DMS 273 treated with DMSO at 0.1 percent for 48 hours (cell line): ENCODE measurements at regions not wholly inside any gene's neighbourhood (a gene's known extent, or its start where the extent isn't known, plus 50 kb on each side); places are given as distances from the start of the nearest gene placed in this dataset.
"Not testable (repeated sequence)": the region's sequence is repeated elsewhere in the genome, so short reads cannot be mapped to it uniquely, and the experiment has no call there.

Experiments used
- DNase-seq: peaks from one replicate; lab custom pipeline; 2025; lab: John Stamatoyannopoulos, UW

DNA sequence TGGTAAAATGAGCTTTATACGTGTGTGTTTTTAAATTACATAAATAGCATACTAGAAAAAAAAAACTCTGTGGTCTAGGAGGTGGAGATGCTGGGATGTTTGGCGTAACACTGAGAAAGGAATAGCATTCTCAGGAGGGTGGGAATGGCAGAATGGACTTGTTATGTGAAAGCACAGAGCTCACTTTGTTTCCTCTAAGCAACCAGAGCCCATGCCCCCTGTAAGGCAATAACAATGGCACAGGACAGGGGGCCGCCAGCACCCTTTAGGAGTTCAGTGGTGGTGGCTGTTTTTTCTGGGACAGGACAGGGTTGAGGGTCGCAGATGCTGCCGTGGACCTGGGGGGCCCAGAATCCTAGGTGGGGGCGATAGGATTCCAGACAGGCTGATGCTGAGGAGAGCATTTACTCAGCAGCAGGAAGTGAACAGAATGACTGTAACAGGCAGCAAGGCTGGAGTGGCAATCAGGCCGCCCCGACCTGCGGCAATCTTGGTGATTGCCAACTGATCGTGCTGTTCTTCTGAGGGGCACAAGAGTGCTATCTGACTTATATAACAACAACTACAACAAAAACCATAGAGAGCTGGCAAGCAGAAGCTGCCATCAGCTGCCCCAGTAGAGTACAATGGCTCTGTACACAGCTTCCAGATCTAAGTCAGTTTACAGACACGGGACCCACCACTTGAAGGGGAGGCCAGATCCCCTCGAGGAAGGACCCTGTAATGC lies 160.4 kb downstream of the UACA start:
- no peak for DNase-seq

DNA sequence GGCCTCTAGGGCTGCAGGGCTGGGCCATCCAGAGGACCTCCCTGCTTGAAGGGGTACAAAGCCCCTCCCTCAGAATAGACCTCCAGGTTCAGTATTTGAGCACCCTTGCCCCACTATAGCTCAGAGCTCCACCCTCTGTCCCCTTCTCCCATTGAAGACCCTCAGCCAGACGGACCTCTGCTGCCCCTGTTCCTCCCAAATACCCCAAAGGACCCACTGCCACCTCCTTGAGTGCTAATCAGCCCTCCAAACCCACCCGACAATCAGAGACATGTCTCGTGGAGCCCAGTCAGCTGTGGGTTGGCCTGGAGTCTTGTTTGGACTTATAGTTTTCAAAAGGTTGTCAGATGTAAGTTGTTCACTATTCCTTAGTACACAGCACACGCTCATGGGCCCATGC lies 161.1 kb downstream of the UACA start:
- no peak for DNase-seq

- DNase-seq: no peak
Observed at GRCh38 chr15:70597945-70598344, 165.4 kb downstream of the UACA start.

- no peak for DNase-seq
Observed at GRCh38 chr15:70597056-70597603, 166.2 kb downstream of the UACA start.

DNA sequence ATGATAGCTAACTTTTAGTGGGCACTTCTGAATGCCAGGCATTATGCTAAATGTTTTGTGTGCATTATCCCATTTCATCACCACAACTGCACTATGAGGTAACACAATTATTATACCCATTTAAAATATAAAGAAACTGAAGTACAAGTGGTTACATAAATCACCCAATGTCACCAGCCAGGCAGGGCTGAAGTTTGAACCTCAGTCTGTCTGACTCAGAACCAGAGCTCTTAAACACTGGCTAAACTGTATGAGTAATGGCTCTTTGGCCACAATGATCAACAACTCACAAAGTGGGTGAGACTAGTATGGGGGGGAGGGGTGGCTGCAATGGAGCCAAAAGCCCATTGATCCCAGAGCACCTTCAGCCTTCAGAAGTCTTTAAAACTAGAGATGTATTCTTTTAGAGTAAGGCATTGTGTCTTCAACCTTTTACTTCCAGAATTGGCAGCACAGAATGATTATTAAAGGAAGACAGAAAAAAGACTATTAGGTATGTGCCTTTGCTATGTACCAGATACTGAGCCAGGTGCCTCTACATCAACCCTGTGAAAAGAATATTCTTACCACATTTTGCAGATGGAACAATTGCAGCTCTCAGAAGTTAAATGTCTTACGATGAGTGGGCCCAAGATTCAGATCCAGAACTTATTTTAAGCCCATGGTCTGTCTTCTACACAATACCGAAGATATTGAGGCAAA lies 166.9 kb downstream of the UACA start:
- no peak for DNase-seq

DNA sequence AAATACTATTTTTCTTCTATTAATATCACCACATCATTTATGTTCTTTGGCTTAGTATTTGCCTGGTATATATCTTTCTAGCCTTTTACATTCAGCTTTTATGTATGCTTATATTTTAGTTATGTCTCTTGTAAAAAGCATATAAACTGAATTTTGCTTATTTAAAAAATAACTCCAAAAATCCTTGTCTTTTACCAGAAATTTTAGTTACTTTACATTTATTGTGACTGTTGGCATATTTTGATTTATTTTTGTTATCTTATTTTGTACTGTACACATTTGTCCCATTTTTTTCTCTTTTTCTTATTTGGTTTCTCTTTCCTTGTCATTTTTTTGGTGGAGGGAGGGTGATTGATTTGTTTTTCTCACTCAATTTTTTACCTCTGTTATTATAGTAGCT lies 169.6 kb downstream of the UACA start:
- no peak for DNase-seq

- DNase-seq: no peak
Observed at GRCh38 chr15:70589728-70590127, 173.6 kb downstream of the UACA start.

DNA sequence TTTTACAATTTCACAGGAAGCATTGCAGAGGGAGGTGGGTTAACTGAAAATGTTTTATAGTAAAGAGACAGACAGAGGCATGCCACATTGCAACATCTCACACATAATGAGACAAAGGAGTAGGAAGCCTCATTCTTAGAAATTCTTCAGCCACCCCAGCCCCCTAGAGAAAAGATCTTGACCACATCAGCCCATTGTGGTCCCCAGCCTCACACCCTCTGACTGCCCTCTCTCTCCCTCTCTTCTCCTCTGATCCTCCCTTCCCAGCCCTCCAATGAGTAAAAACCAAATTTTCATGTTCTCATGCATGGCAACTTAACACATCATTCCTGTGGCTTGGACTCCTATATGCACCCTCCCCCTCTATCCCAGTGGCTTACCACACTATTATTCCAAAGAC lies 174.1 kb downstream of the UACA start:
- DNase-seq: no peak

- DNase-seq: no peak
Observed at GRCh38 chr15:70588613-70589012, 174.7 kb downstream of the UACA start.

- no peak for DNase-seq
Observed at GRCh38 chr15:70587896-70588567, 175.3 kb downstream of the UACA start.

DNA sequence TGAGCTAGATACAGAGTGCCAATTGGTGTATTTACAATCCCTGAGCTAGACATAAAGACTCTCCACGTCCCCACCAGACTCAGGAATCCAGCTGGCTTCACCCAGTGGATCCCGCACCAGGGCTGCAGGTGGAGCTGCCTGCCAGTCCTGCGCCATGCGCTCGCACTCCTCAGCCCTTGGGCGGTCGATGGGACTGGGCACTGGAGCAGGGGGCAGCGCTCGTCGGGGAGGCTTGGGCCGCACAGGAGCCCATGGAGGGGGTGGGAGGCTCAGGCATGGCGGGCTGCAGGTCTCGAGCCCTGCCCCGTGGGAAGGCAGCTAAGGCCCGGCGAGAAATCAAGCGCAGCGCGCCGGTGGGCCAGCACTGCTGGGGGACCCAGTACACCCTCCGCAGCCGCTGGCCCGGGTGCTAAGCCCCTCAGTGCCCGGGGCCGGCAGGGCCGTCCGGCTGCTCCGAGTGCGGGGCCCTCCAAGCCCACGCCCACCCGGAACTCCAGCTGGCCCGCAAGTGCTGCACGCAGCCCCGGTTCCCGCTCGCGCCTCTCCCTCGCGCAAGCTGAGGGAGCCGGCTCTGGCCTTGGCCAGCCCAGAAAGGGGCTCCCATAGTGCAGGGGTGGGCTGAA lies 176.2 kb downstream of the UACA start:
- not testable (repeated sequence) for DNase-seq

- DNase-seq: no peak
Observed at GRCh38 chr15:70586241-70586640, 177.1 kb downstream of the UACA start.

DNA sequence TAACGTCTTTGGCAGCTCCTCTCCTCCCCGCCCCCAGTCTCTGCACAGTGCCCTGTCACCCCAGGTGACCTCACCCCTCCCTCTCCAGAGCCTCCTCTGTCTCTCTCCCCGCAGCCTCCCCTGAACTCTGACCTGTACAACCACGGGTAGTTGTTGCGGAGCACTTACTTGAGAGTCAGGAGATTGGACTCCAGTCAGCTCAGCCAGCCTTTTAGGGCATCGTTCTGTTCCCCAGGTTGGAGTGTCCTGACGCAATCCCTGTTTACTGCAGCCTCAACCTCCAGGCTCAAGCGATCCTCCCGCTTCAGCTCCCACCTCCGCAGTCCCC lies 177.7 kb downstream of the UACA start:
- no peak for DNase-seq

- DNase-seq: no peak
Observed at GRCh38 chr15:70584838-70585706, 178.3 kb downstream of the UACA start.

DNA sequence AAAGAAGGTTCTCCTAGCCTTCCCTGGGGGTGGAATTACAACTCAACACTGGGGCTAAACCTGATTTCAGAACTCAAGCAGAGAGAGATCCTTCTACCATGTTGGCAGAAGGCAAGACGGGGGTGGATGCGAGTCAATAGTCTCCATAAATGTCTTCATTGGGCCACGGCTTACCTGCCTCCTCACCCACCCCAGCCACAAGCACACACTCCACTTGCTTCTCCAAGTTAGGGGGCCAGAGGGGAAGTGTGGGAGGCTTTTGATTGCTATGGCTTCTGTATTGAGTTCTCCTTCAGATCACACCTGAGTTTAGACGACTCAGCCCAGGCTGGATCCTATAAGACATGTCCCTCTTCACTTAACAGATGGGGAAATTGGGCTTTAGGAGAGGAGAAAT lies 178.9 kb downstream of the UACA start:
- DNase-seq: no peak

DNA sequence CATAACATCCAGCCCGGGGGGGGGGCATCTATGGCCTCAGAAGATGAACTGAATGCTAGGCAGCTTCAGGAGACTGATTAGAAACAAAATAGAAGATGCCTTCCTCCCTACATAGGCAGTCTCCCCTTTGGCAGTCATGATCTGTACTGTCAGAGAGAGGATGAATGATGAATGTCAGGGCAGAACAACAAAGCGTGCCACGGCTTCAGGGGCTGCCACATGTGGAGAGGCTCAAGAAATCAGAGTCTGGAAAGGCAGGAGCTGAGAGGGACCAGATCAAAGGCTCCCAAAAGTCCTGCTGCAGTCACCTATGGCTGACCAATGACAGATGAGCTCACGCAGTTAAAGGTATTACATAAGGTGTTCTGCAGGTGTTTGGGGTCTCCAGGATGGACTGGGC lies 180.4 kb downstream of the UACA start:
- DNase-seq: no peak

DNA sequence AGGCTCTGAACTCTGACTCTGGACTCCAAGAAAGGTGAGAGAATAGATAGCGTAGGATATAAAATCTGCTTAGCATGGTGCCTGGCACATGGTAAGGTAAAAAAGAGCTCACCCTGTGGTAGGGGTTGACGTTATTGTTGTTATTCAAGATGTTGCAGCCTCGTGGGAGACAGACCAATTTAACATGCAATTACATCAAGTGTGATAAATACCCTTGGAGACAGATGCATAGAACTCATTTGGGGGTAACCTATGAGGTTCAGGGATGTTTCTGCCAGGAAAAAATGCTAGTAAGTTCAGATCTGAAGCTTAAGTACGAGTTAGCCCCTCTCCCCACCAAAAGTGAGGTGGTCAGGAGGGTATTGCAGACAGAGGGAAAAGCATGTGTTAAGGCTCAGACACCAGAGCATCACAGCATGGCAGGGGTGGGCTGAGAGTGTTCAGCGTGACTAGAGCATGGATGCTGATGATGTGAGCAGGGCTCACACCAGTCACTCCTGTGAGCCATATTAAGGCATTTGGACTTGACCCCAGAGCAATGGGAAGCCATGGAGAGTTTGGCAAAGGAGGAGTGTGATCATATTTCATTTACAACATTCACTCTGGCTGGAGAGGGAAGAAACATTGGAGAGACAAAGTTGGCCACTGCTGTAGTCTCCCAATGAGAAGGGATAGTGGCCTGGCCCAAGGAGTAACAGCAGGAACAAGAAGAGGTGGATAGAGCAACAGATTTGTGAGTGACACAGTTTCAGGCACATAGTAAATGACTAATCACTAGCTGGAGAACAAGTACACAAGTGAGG lies 181.0 kb downstream of the UACA start:
- DNase-seq: no peak

- no peak for DNase-seq
Observed at GRCh38 chr15:70580958-70581357, 182.4 kb downstream of the UACA start.

DNA sequence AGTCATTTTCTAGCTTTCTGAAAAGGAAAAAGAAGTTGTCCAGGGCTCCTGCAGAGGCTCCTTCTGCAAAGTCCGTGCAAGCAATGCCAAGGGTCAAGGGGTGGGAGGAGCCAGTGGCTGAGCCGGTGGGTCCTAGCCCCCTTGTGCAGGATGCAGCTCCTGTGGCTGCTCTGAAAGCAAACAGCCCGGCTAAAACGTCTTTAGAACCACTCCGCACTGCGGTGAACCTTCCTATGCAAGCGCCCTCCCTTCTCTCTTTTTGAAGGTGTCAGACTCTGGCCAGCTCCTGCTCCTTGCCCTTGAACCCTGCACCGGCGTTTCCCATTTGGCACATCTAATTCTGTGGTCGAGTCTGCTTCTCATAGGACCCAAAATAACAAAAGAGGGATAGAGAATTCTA lies 183.1 kb downstream of the UACA start:
- no peak for DNase-seq

DNA sequence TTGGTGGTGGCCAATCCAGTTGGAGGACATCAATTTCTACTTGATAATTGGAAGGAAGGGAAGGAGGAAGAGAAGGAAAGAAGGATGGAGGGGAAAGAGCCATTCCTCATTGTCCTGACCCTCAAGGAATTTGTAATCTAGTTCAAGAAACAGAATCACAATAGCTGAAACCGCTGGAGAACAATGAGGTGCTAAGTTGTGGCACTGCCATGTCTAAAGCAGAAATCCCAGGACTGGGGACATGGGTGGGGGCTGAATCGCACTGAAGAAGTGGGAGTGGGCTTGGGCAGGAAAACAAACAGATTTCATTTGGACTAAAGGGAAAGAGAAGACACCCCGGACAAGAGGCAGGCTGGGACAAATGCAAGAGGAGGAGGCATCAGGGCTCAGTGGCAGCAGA lies 183.6 kb downstream of the UACA start:
- no peak for DNase-seq

GRCh38 chr15:70578196-70578595 lies 185.2 kb downstream of the UACA start:
- no peak for DNase-seq
